Lung microvascular endothelial cell (primary cell): ENCODE measurements at regions not wholly inside any gene's neighbourhood (a gene's known extent, or its start where the extent isn't known, plus 50 kb on each side); places are given as distances from the start of the nearest gene placed in this dataset.
"Not testable (repeated sequence)": the region's sequence is repeated elsewhere in the genome, so short reads cannot be mapped to it uniquely, and the experiment has no call there.

Experiments
- DNase-seq, 2 donors: peaks; one replicate each; pipeline versions ENCODE4 v3.0.0 to v3.0.0-alpha.2; 2010; ENCODE audit warnings: low read depth in 2 of 2

- DNase-seq: not testable (repeated sequence)
Observed at GRCh38 chr18:14987960-14988710, 240.2 kb downstream of the ANKRD30B start.

- not testable (repeated sequence) for DNase-seq
Observed at GRCh38 chr18:14989569-14989968, 241.6 kb downstream of the ANKRD30B start.

- DNase-seq: peak in 1 of 2 donors; percentile 58
Observed at GRCh38 chr18:14991934-14992445, 244.0 kb downstream of the ANKRD30B start.

GRCh38 chr18:14992758-14993157, 244.8 kb downstream of the ANKRD30B start:
- DNase-seq: not testable (repeated sequence)

- DNase-seq: not testable (repeated sequence)
Observed at GRCh38 chr18:14995023-14995422, 247.1 kb downstream of the ANKRD30B start.

GRCh38 chr18:14997357-14997756, 249.4 kb downstream of the ANKRD30B start:
- DNase-seq: no peak

- DNase-seq: not testable (repeated sequence)
Observed at GRCh38 chr18:14997899-14998298, 249.9 kb downstream of the ANKRD30B start.

- not testable (repeated sequence) for DNase-seq
Observed at GRCh38 chr18:14998360-14999042, 250.5 kb downstream of the ANKRD30B start.

- peak in 1 of 2 donors; percentile 36 for DNase-seq
Observed at GRCh38 chr18:14999085-14999975, 251.4 kb downstream of the ANKRD30B start.

- not testable (repeated sequence) for DNase-seq
Observed at GRCh38 chr18:15000119-15001037, 252.4 kb downstream of the ANKRD30B start.

GRCh38 chr18:15001038-15001794, 253.2 kb downstream of the ANKRD30B start:
- not testable (repeated sequence) for DNase-seq

- not testable (repeated sequence) for DNase-seq
Observed at GRCh38 chr18:15001795-15002107, 253.8 kb downstream of the ANKRD30B start.

- DNase-seq: not testable (repeated sequence)
Observed at GRCh38 chr18:15002765-15003164, 254.8 kb downstream of the ANKRD30B start.

- DNase-seq: not testable (repeated sequence)
Observed at GRCh38 chr18:15003231-15003630, 255.3 kb downstream of the ANKRD30B start.

GRCh38 chr18:15003636-15004269, 255.8 kb downstream of the ANKRD30B start:
- DNase-seq: not testable (repeated sequence)

GRCh38 chr18:15004270-15004973, 256.4 kb downstream of the ANKRD30B start:
- not testable (repeated sequence) for DNase-seq

GRCh38 chr18:15005313-15006130, 257.6 kb downstream of the ANKRD30B start:
- no peak for DNase-seq

- not testable (repeated sequence) for DNase-seq
Observed at GRCh38 chr18:15006616-15007015, 258.6 kb downstream of the ANKRD30B start.
